SK-N-SH treated with all-trans-retinoic acid at 6 μM for 48 hours (cell line): ENCODE measurements at regions not wholly inside any gene's neighbourhood (a gene's known extent, or its start where the extent isn't known, plus 50 kb on each side); places are given as distances from the start of the nearest gene placed in this dataset.
"Not testable (repeated sequence)": the region's sequence is repeated elsewhere in the genome, so short reads cannot be mapped to it uniquely, and the experiment has no call there.

Experiments
- ATAC-seq: fragments of 200-7000 bp; cut with Tn5 transposase; 3 replicates; pipeline ENCODE4 v1.9.1; 2020; ENCODE audit warnings: mild to moderate bottlenecking, moderate library complexity
- ARNTL ChIP-seq: fragments of 450-650 bp; formaldehyde crosslinking; IDR thresholded peaks from 2 replicates; pipeline ENCODE4 v1.5.0; 2020; ENCODE audit warnings: low read depth, mild to moderate bottlenecking, moderate library complexity, borderline replicate concordance
- BACH2 ChIP-seq: fragments of 250-450 bp; sonication (Bioruptor Pico); IDR thresholded peaks from 2 replicates; pipeline ENCODE4 v1.9.0; 2021; ENCODE audit warnings: mild to moderate bottlenecking, borderline replicate concordance
- CSDC2 ChIP-seq: fragments of 250-450 bp; sonication (Bioruptor Pico); IDR thresholded peaks from 2 replicates; pipeline ENCODE4 v1.5.0; 2020; ENCODE audit warnings: mild to moderate bottlenecking, moderate library complexity
- ISL1 ChIP-seq: fragments of 250-450 bp; sonication (Bioruptor Pico); IDR thresholded peaks from 2 replicates; pipeline ENCODE4 v2.1.2; 2022; ENCODE audit warnings: mild to moderate bottlenecking, moderate library complexity
- OSR1 ChIP-seq: fragments of 250-450 bp; sonication (Bioruptor Pico); IDR thresholded peaks from 2 replicates; pipeline ENCODE4 v1.8.0; 2022; ENCODE audit warnings: moderate library complexity, mild to moderate bottlenecking, inconsistent platforms
- PPARA ChIP-seq: fragments of 250-450 bp; sonication (Bioruptor Pico); IDR thresholded peaks from 2 replicates; pipeline ENCODE4 v1.5.0; 2020; ENCODE audit warnings: mild to moderate bottlenecking, borderline replicate concordance
- RARB ChIP-seq: fragments of 250-450 bp; sonication (Bioruptor Pico); IDR thresholded peaks from 2 replicates; pipeline ENCODE4 v1.8.0; 2021; ENCODE audit warnings: mild to moderate bottlenecking, moderate library complexity
- SNAI2 ChIP-seq: fragments of 250-450 bp; sonication (Bioruptor Pico); IDR thresholded peaks from 2 replicates; pipeline ENCODE4 v1.5.0; 2020; ENCODE audit warnings: mild to moderate bottlenecking, moderate library complexity
- TCF4 ChIP-seq: fragments of 250-450 bp; sonication (Bioruptor Pico); IDR thresholded peaks from 2 replicates; pipeline ENCODE4 v1.8.0; 2021; ENCODE audit warnings: mild to moderate bottlenecking, moderate library complexity, borderline replicate concordance
- TOX ChIP-seq: fragments of 250-450 bp; sonication (Bioruptor Pico); IDR thresholded peaks from 2 replicates; pipeline ENCODE4 v1.8.0; 2021; ENCODE audit warnings: mild to moderate bottlenecking, moderate library complexity, borderline replicate concordance
- ZC3H10 ChIP-seq: fragments of 250-450 bp; sonication (Bioruptor Pico); IDR thresholded peaks from 2 replicates; pipeline ENCODE4 v1.5.1; 2021; ENCODE audit warnings: mild to moderate bottlenecking, moderate library complexity
- ZNF565 ChIP-seq: fragments of 450-650 bp; formaldehyde crosslinking; conservative IDR thresholded peaks from 2 replicates; pipeline ENCODE4 v1.5.0; 2020; ENCODE audit warnings: low read depth, mild to moderate bottlenecking, moderate library complexity
- ZNF70 ChIP-seq: fragments of 450-650 bp; formaldehyde crosslinking; IDR thresholded peaks from 2 replicates; pipeline ENCODE4 v1.5.0; 2020; ENCODE audit warnings: mild to moderate bottlenecking, moderate library complexity
- TF ChIP-seq, protein P1 (sequence below): fragments of 250-450 bp; sonication (Bioruptor Pico); IDR thresholded peaks from 2 replicates; pipeline ENCODE4 v1.5.1; 2020; ENCODE audit warnings: low read depth, mild to moderate bottlenecking, moderate library complexity
- TF ChIP-seq, protein P2 (sequence below): fragments of 250-450 bp; sonication (Bioruptor Pico); IDR thresholded peaks from 2 replicates; pipeline ENCODE4 v1.8.0; 2021; ENCODE audit warnings: low read depth, mild to moderate bottlenecking, moderate library complexity, borderline replicate concordance
- TF ChIP-seq, protein P3 (sequence below): fragments of 250-450 bp; sonication (Bioruptor Pico); IDR thresholded peaks from 2 replicates; pipeline ENCODE4 v1.5.0; 2020; ENCODE audit warnings: mild to moderate bottlenecking, moderate library complexity
- TF ChIP-seq, protein P4 (sequence below): fragments of 250-450 bp; sonication (Bioruptor Pico); IDR thresholded peaks from 2 replicates; pipeline ENCODE4 v1.8.0; 2020; ENCODE audit warnings: mild to moderate bottlenecking, moderate library complexity, borderline replicate concordance

DNA sequence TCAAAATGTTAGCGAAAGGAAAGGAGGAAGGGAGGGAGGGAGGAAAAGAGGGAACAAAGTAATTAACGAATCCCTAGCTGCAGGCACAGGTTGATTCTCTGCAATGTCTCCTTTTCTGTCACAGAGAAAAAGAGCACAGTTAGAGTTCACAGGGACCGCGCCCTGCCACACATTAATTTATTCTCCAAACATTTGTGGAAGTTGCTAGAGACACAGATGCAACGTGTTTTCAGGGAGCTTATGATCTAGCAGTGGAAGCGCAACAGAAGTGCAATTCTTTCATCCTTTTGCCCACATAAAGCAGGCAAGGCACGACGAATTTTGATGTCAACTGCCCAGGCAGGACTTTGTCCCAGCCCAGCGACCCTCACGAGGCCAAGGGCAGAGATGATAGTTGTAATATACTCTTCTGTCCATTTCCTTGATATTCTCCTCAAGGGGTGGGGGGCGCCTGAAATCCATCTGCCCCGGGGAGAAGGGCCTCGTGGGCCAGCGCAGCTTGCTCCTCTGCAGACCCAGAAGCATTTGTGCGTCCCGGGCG is 101.7 kb upstream of the ZNF438 start:
- TF ChIP-seq SNAI2 (CRISPR knock-in tag) (no peak), CSDC2 (CRISPR knock-in tag) (no peak), ZNF565 (CRISPR knock-in tag) (no peak)
- ATAC-seq, result no peak; the same call in 2 of the 3 replicates

GRCh38 chr10:31133792-31134310 is 102.2 kb upstream of the ZNF438 start:
- 0 out of 2 replicates have a peak, but pooled peaks have one; percentile 33 for TF ChIP-seq TCF4 (CRISPR knock-in tag)
- TF ChIP-seq BACH2, result no peak
- ATAC-seq, result peak; percentile 74

DNA sequence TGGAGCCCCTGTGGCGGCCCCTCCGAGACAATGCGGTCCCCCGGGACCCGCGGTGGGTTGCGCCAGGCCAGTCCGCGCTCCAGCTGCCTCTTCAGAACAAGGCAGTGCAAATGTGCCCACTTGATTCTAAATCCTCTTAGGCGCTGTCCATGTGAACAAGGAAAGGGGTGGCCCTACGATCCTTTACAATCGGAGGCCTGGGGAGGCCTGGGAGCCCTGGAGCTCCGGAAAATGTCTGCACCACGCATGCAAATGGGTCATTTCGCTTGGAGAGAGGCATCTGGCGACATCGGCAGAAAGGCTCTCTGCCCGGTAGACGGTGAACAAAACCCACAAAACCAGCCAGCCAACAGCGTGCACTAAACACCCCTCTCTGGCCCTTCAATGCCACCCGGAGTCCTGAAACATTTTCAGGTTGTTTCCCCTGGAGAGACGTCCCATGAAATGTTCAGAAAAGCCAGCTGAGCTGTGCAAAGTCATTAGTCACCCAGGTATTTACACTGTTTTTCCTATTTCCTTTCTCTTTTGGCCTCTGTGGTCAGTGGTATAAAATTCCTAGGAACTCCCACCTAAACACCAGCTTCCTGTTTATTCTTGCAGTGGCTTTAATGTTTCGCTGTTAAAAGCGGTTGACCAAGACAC is 102.8 kb upstream of the ZNF438 start:
- no peak for TF ChIP-seq ISL1 (CRISPR knock-in tag)
- no peak for TF ChIP-seq BACH2
- no peak for TF ChIP-seq PPARA
- no peak for TF ChIP-seq TCF4 (CRISPR knock-in tag)
- TF ChIP-seq ZC3H10 (CRISPR knock-in tag), result no peak
- TF ChIP-seq, protein P1, sequence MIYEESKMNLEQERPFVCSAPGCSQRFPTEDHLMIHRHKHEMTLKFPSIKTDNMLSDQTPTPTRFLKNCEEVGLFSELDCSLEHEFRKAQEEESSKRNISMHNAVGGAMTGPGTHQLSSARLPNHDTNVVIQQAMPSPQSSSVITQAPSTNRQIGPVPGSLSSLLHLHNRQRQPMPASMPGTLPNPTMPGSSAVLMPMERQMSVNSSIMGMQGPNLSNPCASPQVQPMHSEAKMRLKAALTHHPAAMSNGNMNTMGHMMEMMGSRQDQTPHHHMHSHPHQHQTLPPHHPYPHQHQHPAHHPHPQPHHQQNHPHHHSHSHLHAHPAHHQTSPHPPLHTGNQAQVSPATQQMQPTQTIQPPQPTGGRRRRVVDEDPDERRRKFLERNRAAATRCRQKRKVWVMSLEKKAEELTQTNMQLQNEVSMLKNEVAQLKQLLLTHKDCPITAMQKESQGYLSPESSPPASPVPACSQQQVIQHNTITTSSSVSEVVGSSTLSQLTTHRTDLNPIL (CRISPR knock-in tag), result no peak
- TF ChIP-seq, protein P2, sequence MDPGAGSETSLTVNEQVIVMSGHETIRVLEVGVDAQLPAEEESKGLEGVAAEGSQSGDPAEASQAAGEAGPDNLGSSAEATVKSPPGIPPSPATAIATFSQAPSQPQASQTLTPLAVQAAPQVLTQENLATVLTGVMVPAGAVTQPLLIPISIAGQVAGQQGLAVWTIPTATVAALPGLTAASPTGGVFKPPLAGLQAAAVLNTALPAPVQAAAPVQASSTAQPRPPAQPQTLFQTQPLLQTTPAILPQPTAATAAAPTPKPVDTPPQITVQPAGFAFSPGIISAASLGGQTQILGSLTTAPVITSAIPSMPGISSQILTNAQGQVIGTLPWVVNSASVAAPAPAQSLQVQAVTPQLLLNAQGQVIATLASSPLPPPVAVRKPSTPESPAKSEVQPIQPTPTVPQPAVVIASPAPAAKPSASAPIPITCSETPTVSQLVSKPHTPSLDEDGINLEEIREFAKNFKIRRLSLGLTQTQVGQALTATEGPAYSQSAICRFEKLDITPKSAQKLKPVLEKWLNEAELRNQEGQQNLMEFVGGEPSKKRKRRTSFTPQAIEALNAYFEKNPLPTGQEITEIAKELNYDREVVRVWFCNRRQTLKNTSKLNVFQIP (CRISPR knock-in tag), result no peak
- TF ChIP-seq, protein P3, sequence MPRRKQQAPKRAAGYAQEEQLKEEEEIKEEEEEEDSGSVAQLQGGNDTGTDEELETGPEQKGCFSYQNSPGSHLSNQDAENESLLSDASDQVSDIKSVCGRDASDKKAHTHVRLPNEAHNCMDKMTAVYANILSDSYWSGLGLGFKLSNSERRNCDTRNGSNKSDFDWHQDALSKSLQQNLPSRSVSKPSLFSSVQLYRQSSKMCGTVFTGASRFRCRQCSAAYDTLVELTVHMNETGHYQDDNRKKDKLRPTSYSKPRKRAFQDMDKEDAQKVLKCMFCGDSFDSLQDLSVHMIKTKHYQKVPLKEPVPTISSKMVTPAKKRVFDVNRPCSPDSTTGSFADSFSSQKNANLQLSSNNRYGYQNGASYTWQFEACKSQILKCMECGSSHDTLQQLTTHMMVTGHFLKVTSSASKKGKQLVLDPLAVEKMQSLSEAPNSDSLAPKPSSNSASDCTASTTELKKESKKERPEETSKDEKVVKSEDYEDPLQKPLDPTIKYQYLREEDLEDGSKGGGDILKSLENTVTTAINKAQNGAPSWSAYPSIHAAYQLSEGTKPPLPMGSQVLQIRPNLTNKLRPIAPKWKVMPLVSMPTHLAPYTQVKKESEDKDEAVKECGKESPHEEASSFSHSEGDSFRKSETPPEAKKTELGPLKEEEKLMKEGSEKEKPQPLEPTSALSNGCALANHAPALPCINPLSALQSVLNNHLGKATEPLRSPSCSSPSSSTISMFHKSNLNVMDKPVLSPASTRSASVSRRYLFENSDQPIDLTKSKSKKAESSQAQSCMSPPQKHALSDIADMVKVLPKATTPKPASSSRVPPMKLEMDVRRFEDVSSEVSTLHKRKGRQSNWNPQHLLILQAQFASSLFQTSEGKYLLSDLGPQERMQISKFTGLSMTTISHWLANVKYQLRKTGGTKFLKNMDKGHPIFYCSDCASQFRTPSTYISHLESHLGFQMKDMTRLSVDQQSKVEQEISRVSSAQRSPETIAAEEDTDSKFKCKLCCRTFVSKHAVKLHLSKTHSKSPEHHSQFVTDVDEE (CRISPR knock-in tag), result no peak
- no peak for TF ChIP-seq CSDC2 (CRISPR knock-in tag)
- TF ChIP-seq, protein P4, sequence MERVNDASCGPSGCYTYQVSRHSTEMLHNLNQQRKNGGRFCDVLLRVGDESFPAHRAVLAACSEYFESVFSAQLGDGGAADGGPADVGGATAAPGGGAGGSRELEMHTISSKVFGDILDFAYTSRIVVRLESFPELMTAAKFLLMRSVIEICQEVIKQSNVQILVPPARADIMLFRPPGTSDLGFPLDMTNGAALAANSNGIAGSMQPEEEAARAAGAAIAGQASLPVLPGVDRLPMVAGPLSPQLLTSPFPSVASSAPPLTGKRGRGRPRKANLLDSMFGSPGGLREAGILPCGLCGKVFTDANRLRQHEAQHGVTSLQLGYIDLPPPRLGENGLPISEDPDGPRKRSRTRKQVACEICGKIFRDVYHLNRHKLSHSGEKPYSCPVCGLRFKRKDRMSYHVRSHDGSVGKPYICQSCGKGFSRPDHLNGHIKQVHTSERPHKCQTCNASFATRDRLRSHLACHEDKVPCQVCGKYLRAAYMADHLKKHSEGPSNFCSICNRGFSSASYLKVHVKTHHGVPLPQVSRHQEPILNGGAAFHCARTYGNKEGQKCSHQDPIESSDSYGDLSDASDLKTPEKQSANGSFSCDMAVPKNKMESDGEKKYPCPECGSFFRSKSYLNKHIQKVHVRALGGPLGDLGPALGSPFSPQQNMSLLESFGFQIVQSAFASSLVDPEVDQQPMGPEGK, result no peak
- TF ChIP-seq ZNF565 (CRISPR knock-in tag), result no peak
- TF ChIP-seq, all 23 proteins: peak for 0
- peak; percentile 38 for ATAC-seq

DNA sequence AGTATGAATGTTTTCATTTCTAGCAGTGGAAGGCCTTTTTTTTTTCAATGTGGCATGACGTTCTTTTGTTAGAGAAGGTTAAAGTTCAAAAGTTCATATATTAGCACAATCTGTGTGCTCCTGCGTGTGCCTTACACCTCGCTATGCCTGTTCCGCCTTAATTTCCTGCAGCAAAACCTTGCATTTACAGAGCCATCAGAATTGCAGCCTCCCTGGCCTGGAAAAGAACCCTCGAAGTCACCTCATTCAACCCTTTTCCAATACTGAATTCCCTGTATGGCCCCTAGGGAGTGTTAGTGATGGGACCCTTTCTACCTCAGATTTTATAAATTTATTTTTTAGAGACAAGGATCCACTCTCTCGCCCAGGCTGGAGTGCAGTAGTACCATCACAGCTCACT is 103.5 kb upstream of the ZNF438 start:
- TF ChIP-seq ZNF70 (CRISPR knock-in tag), result no peak
- TF ChIP-seq, protein P4, result no peak
- TF ChIP-seq ARNTL, result no peak
- no peak for TF ChIP-seq PPARA
- no peak for TF ChIP-seq ISL1 (CRISPR knock-in tag)
- no peak for TF ChIP-seq SNAI2 (CRISPR knock-in tag)
- no peak for TF ChIP-seq OSR1
- no peak for TF ChIP-seq RARB
- no peak for TF ChIP-seq TOX (CRISPR knock-in tag)
- TF ChIP-seq, protein P3 (CRISPR knock-in tag), result no peak
- TF ChIP-seq BACH2, result no peak
- no peak for TF ChIP-seq ZC3H10 (CRISPR knock-in tag)
- TF ChIP-seq, all 23 proteins: peak for 0

GRCh38 chr10:31135791-31136190 is 104.1 kb upstream of the ZNF438 start:
- not testable (repeated sequence) for ATAC-seq

More for the DNA sequence above, 103.5 kb upstream of the ZNF438 start:
- no peak for ATAC-seq
